ENCODE measurements at regions not wholly inside any gene's neighbourhood (a gene's known extent, or its start where the extent isn't known, plus 50 kb on each side); places are given as distances from the start of the nearest gene placed in this dataset.
"Not testable (repeated sequence)": the region's sequence is repeated elsewhere in the genome, so short reads cannot be mapped to it uniquely, and the experiment has no call there.

DNA sequence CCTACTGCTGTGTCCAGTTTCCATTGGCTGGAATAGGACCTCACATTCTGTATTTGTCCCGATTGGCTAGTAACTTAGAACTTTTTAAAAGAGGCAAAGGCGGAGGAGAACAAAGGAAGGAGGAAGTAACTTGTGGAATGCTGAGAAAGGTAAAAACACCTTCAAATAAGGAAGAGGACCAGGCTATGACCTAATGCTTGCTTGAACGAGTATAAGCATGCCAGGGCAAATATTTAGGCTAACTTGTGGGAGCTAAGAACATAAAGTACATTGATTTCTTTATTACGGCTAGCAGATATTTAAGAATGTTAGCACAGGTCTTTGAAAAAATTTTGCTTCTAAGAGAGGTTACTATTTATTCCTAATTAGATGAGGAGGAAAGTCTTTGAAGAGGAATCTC is 214.5 kb upstream of the CENPE start:
- not testable (repeated sequence) for DNase-seq

DNA sequence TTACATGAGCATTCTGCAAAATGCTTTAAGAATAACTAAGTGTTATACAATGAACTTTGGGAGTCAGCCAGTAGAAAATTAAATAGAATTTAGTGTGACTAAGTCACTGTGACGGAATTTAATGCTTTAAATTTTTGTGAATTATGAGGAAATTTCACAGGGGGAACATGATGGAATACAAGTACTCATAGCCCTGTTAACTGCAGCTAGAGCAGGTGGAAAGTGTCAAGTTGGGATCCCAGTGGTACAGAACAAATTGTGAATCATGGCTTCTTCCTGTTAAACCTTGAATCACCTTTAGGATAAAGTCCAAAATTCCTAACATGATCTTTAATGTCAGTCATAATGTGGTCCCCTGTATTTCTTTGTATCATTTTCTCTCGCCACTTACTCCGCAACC is 212.2 kb upstream of the CENPE start:
- no peak for DNase-seq

- DNase-seq, result no peak
Measured at GRCh38 chr4:103405415-103405814, 207.3 kb upstream of the CENPE start.

- DNase-seq, result no peak
Measured at GRCh38 chr4:103403619-103404018, 205.5 kb upstream of the CENPE start.

- DNase-seq, result no peak
Measured at GRCh38 chr4:103402198-103402597, 204.1 kb upstream of the CENPE start.

- DNase-seq, result peak; percentile 5
Measured at GRCh38 chr4:103400405-103400804, 202.3 kb upstream of the CENPE start.

DNA sequence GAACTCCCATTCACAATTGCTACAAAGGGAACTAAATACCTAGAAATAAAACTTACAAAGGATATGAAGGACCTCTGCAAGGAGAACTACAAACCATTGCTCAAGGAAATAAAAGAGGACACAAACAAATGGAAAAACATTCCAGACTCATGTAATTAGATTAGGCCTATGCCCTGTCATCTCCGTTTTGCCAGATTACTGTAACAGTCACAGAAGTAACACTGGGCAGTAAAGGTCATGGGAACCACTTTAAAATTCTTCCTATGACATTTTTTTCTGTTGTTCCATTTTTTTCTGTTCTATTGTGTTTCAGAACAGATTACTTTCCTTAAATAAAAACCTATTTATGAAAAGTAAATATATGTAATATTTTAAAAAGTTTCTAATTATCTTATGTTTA is 199.4 kb upstream of the CENPE start:
- no peak for DNase-seq

DNA sequence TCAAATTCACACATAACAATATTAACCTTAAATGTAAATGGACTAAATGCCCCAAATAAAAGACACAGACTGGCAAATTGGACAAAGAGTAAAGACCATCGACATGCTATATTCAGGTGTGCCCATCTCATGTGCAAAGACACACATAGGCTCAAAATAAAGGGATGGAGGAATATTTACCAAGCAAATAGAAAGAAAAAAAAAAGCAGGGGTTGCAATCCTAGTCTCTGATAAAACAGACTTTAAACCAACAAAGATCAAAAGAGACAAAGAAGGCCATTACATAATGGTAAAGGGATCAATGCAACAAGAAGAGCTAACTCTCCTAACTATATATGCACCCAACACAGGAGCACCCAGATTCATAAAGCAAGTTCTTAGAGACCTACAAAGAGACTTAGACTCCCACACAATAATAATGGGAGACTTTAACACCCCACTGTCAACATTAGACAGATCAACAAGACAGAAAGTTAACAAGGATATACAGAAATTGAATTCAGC is 189.4 kb upstream of the CENPE start:
- not testable (repeated sequence) for DNase-seq

GRCh38 chr4:103385565-103385964 is 187.4 kb upstream of the CENPE start:
- not testable (repeated sequence) for DNase-seq

DNA sequence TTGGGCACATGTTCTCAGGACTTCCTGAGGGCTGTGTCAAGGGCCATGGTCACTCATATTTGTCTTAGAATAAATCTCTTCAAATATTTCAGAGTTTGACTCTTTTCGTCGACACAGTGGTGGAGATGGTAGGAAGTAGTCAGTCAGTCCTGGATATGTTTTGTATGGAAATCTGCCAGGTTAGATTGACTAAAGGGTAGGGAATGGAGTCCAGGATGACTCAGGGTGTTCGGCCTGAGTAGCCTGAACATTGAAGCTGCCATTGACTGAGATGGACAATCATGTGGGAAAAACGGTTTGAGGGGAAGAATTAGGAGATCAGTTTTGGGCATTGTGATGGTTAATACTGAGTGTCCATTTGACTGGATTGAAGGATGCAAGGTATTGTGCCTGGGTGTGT is 177.1 kb upstream of the CENPE start:
- DNase-seq, result peak; percentile 16

- DNase-seq, result no peak
Measured at GRCh38 chr4:103374758-103375157, 176.6 kb upstream of the CENPE start.

DNA sequence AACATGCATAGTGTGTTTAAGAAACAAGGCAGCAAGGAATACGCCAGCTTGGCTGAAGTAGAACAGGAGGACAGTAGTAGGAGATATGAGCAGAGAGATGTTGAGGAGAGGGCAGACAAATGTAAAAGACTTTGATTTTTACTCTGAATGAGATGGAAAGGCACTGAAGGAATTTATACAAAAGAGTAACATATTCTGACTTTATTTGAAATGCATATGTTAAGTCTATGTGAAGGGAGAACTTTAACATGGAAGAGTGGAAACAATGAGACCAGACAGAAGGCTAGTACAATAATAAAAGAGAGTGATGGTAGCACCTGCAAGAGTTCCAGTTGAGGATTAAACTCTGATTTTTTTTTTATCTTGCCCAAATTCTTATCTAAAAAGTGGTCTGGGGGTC is 176.2 kb upstream of the CENPE start:
- no peak for DNase-seq

DNA sequence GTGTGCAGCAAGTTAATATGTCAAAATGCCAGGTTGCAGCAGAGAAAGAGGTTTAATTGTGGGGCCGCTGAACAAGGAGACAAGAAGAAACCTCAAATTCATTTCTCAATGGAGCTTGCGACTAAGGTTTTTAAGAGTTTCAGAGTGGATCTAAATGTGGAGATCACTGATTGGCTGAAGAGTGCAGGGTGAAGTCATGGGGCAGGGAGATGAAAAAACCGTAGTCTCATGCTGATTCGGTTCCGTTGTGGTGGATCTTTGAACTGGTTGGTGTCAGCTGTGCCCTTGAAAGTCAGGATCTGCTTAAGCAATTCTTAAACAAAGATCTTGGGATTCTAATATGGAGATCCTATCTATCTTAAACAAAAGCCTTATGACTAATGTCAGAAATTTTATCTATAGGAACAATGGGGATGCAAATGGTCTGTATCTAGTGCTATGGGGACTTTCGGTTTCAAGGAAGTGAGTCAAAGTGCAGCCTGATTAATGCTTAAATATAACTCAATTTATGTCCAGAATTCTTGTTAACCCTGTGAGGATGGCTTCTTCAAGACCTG is 173.9 kb upstream of the CENPE start:
- no peak for DNase-seq

GRCh38 chr4:103370336-103370735 is 172.2 kb upstream of the CENPE start:
- no peak for DNase-seq

GRCh38 chr4:103365285-103365684 is 167.1 kb upstream of the CENPE start:
- no peak for DNase-seq

DNA sequence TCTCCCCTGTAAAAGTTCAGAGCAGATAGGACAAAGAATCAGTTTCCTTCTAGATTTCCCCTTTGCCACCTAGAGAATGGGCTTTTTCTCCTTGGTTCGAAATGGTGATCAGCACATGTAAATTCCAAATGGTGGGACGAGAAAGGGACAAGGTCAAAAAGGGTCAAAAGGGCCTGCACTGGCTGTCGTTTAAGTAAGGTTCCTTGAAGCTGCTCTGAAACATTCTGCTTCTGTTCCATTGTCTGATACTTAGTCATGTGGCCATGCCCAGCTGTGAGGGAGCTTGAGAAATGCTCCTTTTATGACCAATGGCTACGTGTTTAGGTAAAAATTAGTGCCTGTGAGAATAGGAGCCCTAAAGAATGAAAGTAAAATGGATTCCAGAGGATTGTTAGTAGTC is 165.9 kb upstream of the CENPE start:
- no peak for DNase-seq

- DNase-seq, result no peak
Measured at GRCh38 chr4:103361926-103362325, 163.8 kb upstream of the CENPE start.

GRCh38 chr4:103359900-103360299 is 161.8 kb upstream of the CENPE start:
- no peak for DNase-seq

GRCh38 chr4:103354006-103354405 is 155.9 kb upstream of the CENPE start:
- no peak for DNase-seq

GRCh38 chr4:103329642-103330041 is 131.5 kb upstream of the CENPE start:
- DNase-seq, result no peak

GRCh38 chr4:103324811-103325210 is 126.7 kb upstream of the CENPE start:
- no peak for DNase-seq

GRCh38 chr4:103318327-103318726 is 120.2 kb upstream of the CENPE start:
- DNase-seq, result no peak

GRCh38 chr4:103308248-103308561 is 110.1 kb upstream of the CENPE start:
- DNase-seq, result no peak

- DNase-seq, result no peak
Measured at GRCh38 chr4:103307453-103308247, 109.5 kb upstream of the CENPE start.

DNA sequence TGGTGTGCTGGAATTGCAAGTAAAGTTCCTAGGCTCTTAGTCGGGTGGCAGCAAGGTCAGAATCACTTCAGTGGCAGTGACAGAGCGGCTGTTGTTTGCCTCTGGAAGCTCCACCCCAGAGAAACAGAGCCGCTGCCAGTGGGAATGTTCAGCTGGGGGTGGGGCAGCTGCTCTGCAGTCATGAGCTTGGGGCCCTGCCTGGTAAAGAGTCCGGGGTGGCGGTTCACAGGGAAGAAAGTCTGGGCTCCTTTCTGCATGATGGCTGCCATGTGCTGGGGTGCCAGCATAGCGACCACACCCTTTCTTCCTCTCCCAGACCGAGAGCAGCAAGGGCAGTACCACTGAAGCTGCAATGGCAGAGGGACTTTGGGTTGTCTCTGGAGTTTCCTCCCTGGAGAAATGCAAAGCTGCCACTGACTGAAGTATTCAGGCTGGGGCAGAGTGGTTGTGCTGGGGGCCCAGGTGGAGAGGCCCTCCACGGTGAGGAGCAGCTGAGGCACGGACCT is 108.8 kb upstream of the CENPE start:
- no peak for DNase-seq
